ENCODE measurements at regions not wholly inside any gene's neighbourhood (a gene's known extent, or its start where the extent isn't known, plus 50 kb on each side); places are given as distances from the start of the nearest gene placed in this dataset.

- TF ChIP-seq, protein P1, sequence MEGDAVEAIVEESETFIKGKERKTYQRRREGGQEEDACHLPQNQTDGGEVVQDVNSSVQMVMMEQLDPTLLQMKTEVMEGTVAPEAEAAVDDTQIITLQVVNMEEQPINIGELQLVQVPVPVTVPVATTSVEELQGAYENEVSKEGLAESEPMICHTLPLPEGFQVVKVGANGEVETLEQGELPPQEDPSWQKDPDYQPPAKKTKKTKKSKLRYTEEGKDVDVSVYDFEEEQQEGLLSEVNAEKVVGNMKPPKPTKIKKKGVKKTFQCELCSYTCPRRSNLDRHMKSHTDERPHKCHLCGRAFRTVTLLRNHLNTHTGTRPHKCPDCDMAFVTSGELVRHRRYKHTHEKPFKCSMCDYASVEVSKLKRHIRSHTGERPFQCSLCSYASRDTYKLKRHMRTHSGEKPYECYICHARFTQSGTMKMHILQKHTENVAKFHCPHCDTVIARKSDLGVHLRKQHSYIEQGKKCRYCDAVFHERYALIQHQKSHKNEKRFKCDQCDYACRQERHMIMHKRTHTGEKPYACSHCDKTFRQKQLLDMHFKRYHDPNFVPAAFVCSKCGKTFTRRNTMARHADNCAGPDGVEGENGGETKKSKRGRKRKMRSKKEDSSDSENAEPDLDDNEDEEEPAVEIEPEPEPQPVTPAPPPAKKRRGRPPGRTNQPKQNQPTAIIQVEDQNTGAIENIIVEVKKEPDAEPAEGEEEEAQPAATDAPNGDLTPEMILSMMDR (IDR thresholded peaks at IDR 0.05): no peak
- TF ChIP-seq POLR2AphosphoS5 (IDR thresholded peaks at IDR 0.05): no peak
Observed at GRCh38 chr5:28269978-28270377, 1231.6 kb upstream of the CDH9 start.
